ENCODE measurements at regions not wholly inside any gene's neighbourhood (a gene's known extent, or its start where the extent isn't known, plus 50 kb on each side); places are given as distances from the start of the nearest gene placed in this dataset.

DNA sequence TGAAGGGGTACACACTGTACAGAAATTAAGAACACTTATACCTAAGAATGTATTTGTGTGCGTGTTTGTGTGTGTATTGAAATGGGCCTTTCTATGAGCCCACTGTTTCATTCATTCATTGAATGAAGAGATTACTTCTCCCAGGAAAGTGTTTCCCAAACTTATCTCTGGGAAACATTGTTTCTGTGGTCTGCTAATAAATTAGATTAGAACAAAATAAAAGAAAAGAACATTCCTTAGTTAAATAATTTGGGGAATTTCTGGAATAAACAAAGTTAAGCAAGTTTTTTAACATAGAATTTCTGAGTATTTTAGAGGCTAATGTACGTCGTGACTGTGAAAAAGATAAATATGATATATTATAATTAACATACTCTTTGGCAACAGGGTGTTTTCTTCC lies 402.4 kb upstream of the CDH11 start:
- Histone ChIP-seq H3K9me3 (ENCODE audit: control insufficient read depth, low read length) (no peaks in the 10 kb centered on the region), H3K27me3 (ENCODE audit: control insufficient read depth, insufficient read depth, low read length, poor library complexity, severe bottlenecking) (no peaks in the 10 kb centered on the region), H3K4me3 (ENCODE audit: low read length) (no peak overlapping the region), H3K36me3 (ENCODE audit: control insufficient read depth, insufficient read depth, low read length) (no peaks in the 10 kb centered on the region), H3K27ac (ENCODE audit: low read depth, low read length) (no peak overlapping the region), H3K9ac (ENCODE audit: extremely low read depth, low read length, poor library complexity, severe bottlenecking) (no peak overlapping the region), H3K4me1 (ENCODE audit: control insufficient read depth, insufficient read depth, low read length) (peaks cover 12% of the 10 kb centered on the region)
- WGBS, 2 experiments (ENCODE audit: insufficient coverage in 1 of 2, insufficient read length in 1 of 2) = no CpG with 5 or more reads among the region's 3 CpGs
- DNase-seq = no peak
- H3K27me3 Mint-ChIP-seq (ENCODE audit: insufficient read depth) = no peaks in the 10 kb centered on the region
- no peaks in the 10 kb centered on the region for H3K36me3 Mint-ChIP-seq (ENCODE audit: low read depth)
- H3K27ac Mint-ChIP-seq = no peak overlapping the region
- TF ChIP-seq CTCF (conservative IDR thresholded peaks at IDR 0.05) = no peak
- H3K4me3 Mint-ChIP-seq = no peak overlapping the region
- no peaks in the 10 kb centered on the region for H3K9me3 Mint-ChIP-seq
- peaks cover 26% of the 10 kb centered on the region for H3K4me1 Mint-ChIP-seq

GRCh38 chr16:65523283-65523944 lies 401.6 kb upstream of the CDH11 start:
- no peaks in the 10 kb centered on the region for H3K9me3 Mint-ChIP-seq
- no peaks in the 10 kb centered on the region for H3K36me3 ChIP-seq (ENCODE audit: control insufficient read depth, insufficient read depth, low read length)
- TF ChIP-seq CTCF (conservative IDR thresholded peaks at IDR 0.05) = no peak
- WGBS, 2 experiments (ENCODE audit: insufficient coverage in 1 of 2, insufficient read length in 1 of 2) = 60 to 76% methylated on average over 3 to 5 of the region's 5 CpGs
- H3K27ac ChIP-seq (ENCODE audit: low read depth, low read length) = no peak overlapping the region
- peaks cover 26% of the 10 kb centered on the region for H3K4me1 Mint-ChIP-seq
- no peaks in the 10 kb centered on the region for H3K27me3 Mint-ChIP-seq (ENCODE audit: insufficient read depth)
- H3K27ac Mint-ChIP-seq = no peak overlapping the region
- peaks cover 12% of the 10 kb centered on the region for H3K4me1 ChIP-seq (ENCODE audit: control insufficient read depth, insufficient read depth, low read length)
- H3K4me3 ChIP-seq (ENCODE audit: low read length) = no peak overlapping the region
- no peak overlapping the region for H3K9ac ChIP-seq (ENCODE audit: extremely low read depth, low read length, poor library complexity, severe bottlenecking)
- H3K4me3 Mint-ChIP-seq = no peak overlapping the region
- H3K27me3 ChIP-seq (ENCODE audit: control insufficient read depth, insufficient read depth, low read length, poor library complexity, severe bottlenecking) = no peaks in the 10 kb centered on the region
- no peaks in the 10 kb centered on the region for H3K36me3 Mint-ChIP-seq (ENCODE audit: low read depth)
- DNase-seq = no peak
- H3K9me3 ChIP-seq (ENCODE audit: control insufficient read depth, low read length) = no peaks in the 10 kb centered on the region

DNA sequence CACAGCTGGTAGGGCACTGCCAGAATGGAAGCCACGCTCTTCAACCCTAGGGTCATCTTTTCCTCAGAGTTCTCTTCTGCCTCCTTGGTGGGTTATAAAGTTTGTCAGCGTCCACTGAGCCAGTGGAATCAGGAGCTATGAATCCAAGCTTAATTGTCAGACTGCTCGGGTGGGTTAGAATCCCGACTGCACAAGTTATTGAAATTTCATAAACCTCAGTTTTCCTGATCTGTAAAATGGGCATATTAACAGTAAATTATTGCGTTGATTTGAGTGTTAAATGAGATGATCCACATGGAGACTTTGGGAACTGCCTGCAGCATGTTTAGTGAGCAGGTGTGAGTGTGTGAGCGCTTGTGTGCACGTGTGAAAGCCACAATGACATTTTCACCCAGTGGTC lies 400.5 kb upstream of the CDH11 start:
- no peak overlapping the region for H3K27ac Mint-ChIP-seq
- Histone ChIP-seq H3K4me3 (ENCODE audit: low read length) (no peak overlapping the region), H3K27ac (ENCODE audit: low read depth, low read length) (no peak overlapping the region), H3K9ac (ENCODE audit: extremely low read depth, low read length, poor library complexity, severe bottlenecking) (no peak overlapping the region), H3K36me3 (ENCODE audit: control insufficient read depth, insufficient read depth, low read length) (no peaks in the 10 kb centered on the region), H3K9me3 (ENCODE audit: control insufficient read depth, low read length) (no peaks in the 10 kb centered on the region), H3K4me1 (ENCODE audit: control insufficient read depth, insufficient read depth, low read length) (peaks cover 12% of the 10 kb centered on the region), H3K27me3 (ENCODE audit: control insufficient read depth, insufficient read depth, low read length, poor library complexity, severe bottlenecking) (no peaks in the 10 kb centered on the region)
- no peak for TF ChIP-seq CTCF (conservative IDR thresholded peaks at IDR 0.05)
- H3K27me3 Mint-ChIP-seq (ENCODE audit: insufficient read depth) = no peaks in the 10 kb centered on the region
- H3K9me3 Mint-ChIP-seq = no peaks in the 10 kb centered on the region
- H3K4me1 Mint-ChIP-seq = peaks cover 26% of the 10 kb centered on the region
- no peaks in the 10 kb centered on the region for H3K36me3 Mint-ChIP-seq (ENCODE audit: low read depth)
- no peak for DNase-seq
- H3K4me3 Mint-ChIP-seq = no peak overlapping the region
- WGBS, 2 experiments (ENCODE audit: insufficient coverage in 1 of 2, insufficient read length in 1 of 2) = 91 to 95% methylated on average over 5 to 7 of the region's 7 CpGs

Measured in endodermal cell (in vitro differentiated cells).